NB4 (cell line): ENCODE measurements at regions not wholly inside any gene's neighbourhood (a gene's known extent, or its start where the extent isn't known, plus 50 kb on each side); places are given as distances from the start of the nearest gene placed in this dataset.

Experiments used
- CTCF ChIP-seq: IDR thresholded peaks from one replicate; pipeline ENCODE4 v1.5.1; 2012; ENCODE audit warnings: low read depth, low read length
- MAX ChIP-seq: IDR thresholded peaks from 2 replicates; pipeline ENCODE4 v1.6.1; 2011; ENCODE audit warnings: low read depth, low read length

GRCh38 chr9:16062542-16063240, 509.8 kb downstream of the CCDC171 start:
- TF ChIP-seq CTCF, result no peak
- TF ChIP-seq MAX, result no peak
